Activated CD8-positive, alpha-beta T cell treated with anti-CD3 and anti-CD28 coated beads, Interleukin-2, amount 10 ng/mL, durations not matched to agents 7 days and 5 days (primary cell): ENCODE measurements at regions not wholly inside any gene's neighbourhood (a gene's known extent, or its start where the extent isn't known, plus 50 kb on each side); places are given as distances from the start of the nearest gene placed in this dataset.

Experiments used
- ATAC-seq: fragments of 150-1000 bp; cut with Tn5 transposase; one replicate; pipeline ENCODE4 v1.10.0; 2021; ENCODE audit warnings: moderate library complexity
- CTCF ChIA-PET: fragments of 350-600 bp; sonication (Branson Sonifier 250); formaldehyde crosslinking; loops from one replicate; lab custom pipeline; 2021; ENCODE audit warnings: antibody characterized with exemption; lab: Charles Lee
- POLR2A ChIA-PET: fragments of 350-600 bp; sonication (Branson Sonifier 250); formaldehyde crosslinking; loops from one replicate; lab custom pipeline; 2021; ENCODE audit warnings: antibody characterized with exemption; lab: Charles Lee
- DNase-seq: peaks from one replicate; pipeline ENCODE4 v3.0.0-alpha.2; 2020
- H3K27ac Mint-ChIP-seq: one replicate; pipeline ENCODE4 v1.8.0; 2021; ENCODE audit warnings: mild to moderate bottlenecking, mixed read lengths
- H3K27me3 Mint-ChIP-seq: one replicate; pipeline ENCODE4 v1.8.0; 2021; ENCODE audit warnings: low read depth, mixed read lengths
- H3K36me3 Mint-ChIP-seq: one replicate; pipeline ENCODE4 v1.8.0; 2021; ENCODE audit warnings: low read depth, mixed read lengths
- H3K4me1 Mint-ChIP-seq: one replicate; pipeline ENCODE4 v1.8.0; 2021; ENCODE audit warnings: low read depth, mixed read lengths
- H3K4me3 Mint-ChIP-seq: one replicate; pipeline ENCODE4 v1.8.0; 2021; ENCODE audit warnings: mild to moderate bottlenecking, mixed read lengths
- H3K9me3 Mint-ChIP-seq: one replicate; pipeline ENCODE4 v1.8.0; 2022; ENCODE audit warnings: mixed read lengths; ENCODE audit not compliant: insufficient read depth

GRCh38 chr10:120641695-120642094, 184.7 kb downstream of the PLPP4 start:
- no peaks in the 10 kb centered on the region for H3K36me3 Mint-ChIP-seq
- ATAC-seq (no peak), DNase-seq (no peak)
- no peaks in the 10 kb centered on the region for H3K4me1 Mint-ChIP-seq
- ChIA-PET CTCF (no interaction called here), POLR2A (no interaction called here)
- no peak overlapping the region for H3K27ac Mint-ChIP-seq
- no peaks in the 10 kb centered on the region for H3K27me3 Mint-ChIP-seq
- H3K9me3 Mint-ChIP-seq: no peaks in the 10 kb centered on the region
- no peak overlapping the region for H3K4me3 Mint-ChIP-seq

GRCh38 chr10:120643351-120643750, 186.3 kb downstream of the PLPP4 start:
- H3K9me3 Mint-ChIP-seq: no peaks in the 10 kb centered on the region
- ChIA-PET CTCF (no interaction called here), POLR2A (no interaction called here)
- no peak overlapping the region for H3K27ac Mint-ChIP-seq
- ATAC-seq: no peak
- H3K4me1 Mint-ChIP-seq: no peaks in the 10 kb centered on the region
- no peak overlapping the region for H3K4me3 Mint-ChIP-seq
- H3K36me3 Mint-ChIP-seq: no peaks in the 10 kb centered on the region
- no peaks in the 10 kb centered on the region for H3K27me3 Mint-ChIP-seq
- no peak for DNase-seq

DNA sequence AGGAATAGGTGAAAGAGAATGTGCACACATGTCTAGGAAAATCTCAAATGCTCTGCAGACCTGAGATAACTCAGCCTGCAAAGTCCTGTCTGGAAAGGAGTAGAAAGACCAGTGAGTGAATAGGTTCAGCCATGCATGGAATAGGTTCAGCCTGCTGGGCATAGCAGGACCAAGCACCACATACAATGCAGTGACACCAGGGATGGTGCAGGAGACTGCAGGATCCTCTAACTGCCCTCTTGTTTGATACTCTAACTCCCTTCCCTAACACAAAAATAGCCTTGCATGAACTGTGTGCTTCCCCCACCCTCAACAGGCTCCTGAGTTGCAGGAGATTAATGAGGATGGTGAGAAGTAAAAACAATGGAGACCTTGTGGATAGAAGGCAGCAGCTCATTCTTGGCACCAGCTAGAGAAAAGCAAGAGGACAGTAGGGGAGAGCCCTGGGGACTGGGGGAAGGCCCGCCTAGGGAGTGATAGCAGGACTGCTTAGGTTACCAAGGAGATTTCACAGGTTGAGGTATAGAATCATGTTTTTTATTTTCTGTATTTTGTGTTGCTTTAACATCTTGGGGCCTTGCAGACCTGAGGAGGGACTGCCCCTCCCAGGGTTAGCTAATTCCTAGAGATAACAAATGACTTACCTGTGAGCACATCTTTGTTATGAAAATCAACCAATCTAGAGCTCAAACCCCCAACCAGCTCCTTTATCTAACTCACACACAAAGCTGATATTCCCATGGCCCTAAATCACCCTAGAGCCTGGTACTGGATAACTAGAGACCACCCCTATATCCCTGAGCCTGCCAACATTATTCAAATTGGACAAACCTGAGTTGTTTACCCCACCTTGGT, 187.8 kb downstream of the PLPP4 start:
- Mint-ChIP-seq H3K27ac (no peak overlapping the region), H3K36me3 (no peaks in the 10 kb centered on the region), H3K4me1 (no peaks in the 10 kb centered on the region), H3K9me3 (no peaks in the 10 kb centered on the region), H3K27me3 (no peaks in the 10 kb centered on the region), H3K4me3 (no peak overlapping the region)
- DNase-seq (no peak), ATAC-seq (no peak)
- CTCF ChIA-PET: no interaction called here
- POLR2A ChIA-PET: no interaction called here

- CTCF ChIA-PET: no interaction called here
- Mint-ChIP-seq H3K4me3 (no peak overlapping the region), H3K27me3 (no peaks in the 10 kb centered on the region), H3K36me3 (no peaks in the 10 kb centered on the region), H3K9me3 (no peaks in the 10 kb centered on the region), H3K27ac (no peak overlapping the region), H3K4me1 (no peaks in the 10 kb centered on the region)
- DNase-seq (no peak), ATAC-seq (no peak)
- POLR2A ChIA-PET: no interaction called here
These were observed 189.2 kb downstream of the PLPP4 start for GRCh38 chr10:120646159-120646732.

DNA sequence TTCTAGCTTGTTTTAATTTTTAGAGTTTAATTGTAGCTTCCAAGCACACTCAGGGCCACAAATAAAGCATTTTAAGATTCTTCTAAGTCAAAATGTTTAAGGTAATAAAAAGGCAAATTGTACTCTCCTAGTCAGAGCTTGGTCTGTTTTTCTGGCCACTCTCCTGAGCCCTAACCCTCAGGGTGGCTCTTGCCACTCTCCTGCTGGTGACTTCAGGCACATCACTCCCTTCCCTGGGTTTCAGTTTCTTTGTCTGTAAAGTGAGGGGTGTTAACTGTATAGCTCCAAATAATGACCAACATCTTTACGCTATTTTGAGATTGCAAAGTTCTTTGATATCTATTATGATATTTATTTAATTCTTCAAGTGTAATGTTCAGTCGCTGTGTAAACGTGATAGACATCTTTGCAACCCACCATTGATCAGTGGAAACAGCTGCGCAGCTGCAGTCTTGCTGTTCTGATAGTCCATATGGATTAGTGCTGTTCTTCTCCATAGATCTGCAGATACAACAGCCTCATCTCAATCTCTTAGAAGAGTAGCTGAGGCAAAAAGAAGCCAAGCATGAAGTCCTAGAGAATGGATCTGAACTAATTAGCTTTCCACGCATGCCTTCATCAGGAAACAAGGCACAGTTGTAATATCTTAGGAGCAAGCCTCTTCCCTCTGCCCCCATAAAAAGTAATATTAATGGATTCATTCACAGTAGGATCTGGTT, 189.9 kb downstream of the PLPP4 start:
- CTCF ChIA-PET: no interaction called here
- POLR2A ChIA-PET: no interaction called here

DNA sequence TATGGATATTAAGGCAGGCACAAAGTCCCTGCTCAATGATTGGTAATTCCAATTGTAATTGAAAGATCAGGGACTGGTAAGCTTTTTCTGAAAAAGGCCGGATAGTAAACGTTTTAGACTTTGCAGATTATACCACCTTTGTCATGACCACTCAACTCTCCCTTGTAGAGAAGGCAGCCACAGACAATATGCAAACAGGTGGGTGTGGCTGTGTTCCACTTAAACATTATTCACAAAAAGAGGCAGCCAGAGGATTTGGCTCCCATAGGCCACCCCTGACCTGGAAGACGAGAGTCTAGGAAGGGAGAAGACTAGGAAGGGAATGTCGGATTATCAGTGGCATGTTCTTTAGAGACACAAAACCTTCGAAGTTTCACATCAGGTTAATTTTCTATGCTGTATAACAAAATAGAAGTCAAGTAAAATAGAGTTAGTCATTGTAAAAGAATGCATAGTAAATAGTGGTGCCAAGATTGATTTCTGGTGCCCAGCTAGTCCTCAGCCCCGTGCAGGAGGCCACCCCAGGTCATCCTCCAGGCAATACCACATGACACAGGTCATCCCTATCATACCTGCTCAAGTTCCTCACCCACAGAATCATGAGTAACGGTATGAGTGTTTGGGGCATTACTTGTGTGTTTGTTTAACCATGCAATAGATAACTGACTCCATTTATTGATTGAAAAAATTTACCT, 193.8 kb downstream of the PLPP4 start:
- H3K27ac Mint-ChIP-seq: no peak overlapping the region
- CTCF ChIA-PET: no interaction called here
- H3K27me3 Mint-ChIP-seq: no peaks in the 10 kb centered on the region
- no peaks in the 10 kb centered on the region for H3K4me1 Mint-ChIP-seq
- no peaks in the 10 kb centered on the region for H3K9me3 Mint-ChIP-seq
- no peak overlapping the region for H3K4me3 Mint-ChIP-seq
- H3K36me3 Mint-ChIP-seq: no peaks in the 10 kb centered on the region
- DNase-seq (no peak), ATAC-seq (no peak)
- POLR2A ChIA-PET: no interaction called here

More for the DNA sequence above, 189.9 kb downstream of the PLPP4 start:
- Mint-ChIP-seq H3K4me1 (no peaks in the 10 kb centered on the region), H3K36me3 (no peaks in the 10 kb centered on the region), H3K9me3 (no peaks in the 10 kb centered on the region), H3K27ac (no peak overlapping the region), H3K4me3 (no peak overlapping the region), H3K27me3 (no peaks in the 10 kb centered on the region)
- no peak for DNase-seq
- ATAC-seq: no peak

GRCh38 chr10:120656107-120656506, 195.1 kb upstream of the WDR11 start:
- Mint-ChIP-seq H3K27ac (no peak overlapping the region), H3K4me1 (no peaks in the 10 kb centered on the region), H3K27me3 (no peaks in the 10 kb centered on the region), H3K4me3 (no peak overlapping the region), H3K9me3 (no peaks in the 10 kb centered on the region), H3K36me3 (no peaks in the 10 kb centered on the region)
- CTCF ChIA-PET: no interaction called here
- POLR2A ChIA-PET: no interaction called here
- ATAC-seq (no peak), DNase-seq (no peak)

DNA sequence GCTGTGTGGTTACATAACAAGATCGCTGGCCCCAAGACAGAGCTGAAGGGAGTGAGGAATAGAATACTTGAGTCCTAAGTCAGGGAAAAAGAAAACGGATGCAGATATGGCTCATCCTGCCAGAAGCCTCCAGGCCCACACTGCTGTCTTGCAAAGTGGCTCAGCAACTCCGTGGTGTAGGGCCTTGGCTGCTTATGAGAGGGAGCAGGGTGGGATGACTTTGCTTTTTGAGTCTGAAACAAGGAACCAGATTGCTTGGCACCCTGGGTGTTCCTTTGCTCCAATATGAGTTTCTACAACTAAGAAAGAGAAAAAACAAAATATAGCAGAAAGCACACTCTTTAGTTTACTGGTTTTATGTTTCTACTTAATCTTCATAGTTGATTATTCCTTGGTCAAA, 193.8 kb upstream of the WDR11 start:
- ChIA-PET CTCF (no interaction called here), POLR2A (no interaction called here)
- H3K4me1 Mint-ChIP-seq: no peaks in the 10 kb centered on the region
- H3K9me3 Mint-ChIP-seq: no peaks in the 10 kb centered on the region
- no peak overlapping the region for H3K27ac Mint-ChIP-seq
- DNase-seq: no peak
- H3K4me3 Mint-ChIP-seq: no peak overlapping the region
- H3K27me3 Mint-ChIP-seq: no peaks in the 10 kb centered on the region
- no peak for ATAC-seq
- no peaks in the 10 kb centered on the region for H3K36me3 Mint-ChIP-seq

GRCh38 chr10:120658943-120659885, 191.9 kb upstream of the WDR11 start:
- Mint-ChIP-seq H3K4me1 (no peaks in the 10 kb centered on the region), H3K36me3 (no peaks in the 10 kb centered on the region), H3K27me3 (no peaks in the 10 kb centered on the region), H3K27ac (no peak overlapping the region), H3K4me3 (no peak overlapping the region), H3K9me3 (no peaks in the 10 kb centered on the region)
- DNase-seq (no peak), ATAC-seq (no peak)
- ChIA-PET CTCF (interaction anchor here (1.2 kb wide), 1 partner anchor 11 kb away, joined by 3 read pairs; no protein-coding TSS in a partner anchor), POLR2A (no interaction called here)

GRCh38 chr10:120666308-120666707, 184.9 kb upstream of the WDR11 start:
- DNase-seq (no peak), ATAC-seq (no peak)
- no peak overlapping the region for H3K27ac Mint-ChIP-seq
- H3K4me1 Mint-ChIP-seq: no peaks in the 10 kb centered on the region
- ChIA-PET CTCF (no interaction called here), POLR2A (no interaction called here)
- no peaks in the 10 kb centered on the region for H3K36me3 Mint-ChIP-seq
- no peak overlapping the region for H3K4me3 Mint-ChIP-seq
- no peaks in the 10 kb centered on the region for H3K27me3 Mint-ChIP-seq
- H3K9me3 Mint-ChIP-seq: no peaks in the 10 kb centered on the region

DNA sequence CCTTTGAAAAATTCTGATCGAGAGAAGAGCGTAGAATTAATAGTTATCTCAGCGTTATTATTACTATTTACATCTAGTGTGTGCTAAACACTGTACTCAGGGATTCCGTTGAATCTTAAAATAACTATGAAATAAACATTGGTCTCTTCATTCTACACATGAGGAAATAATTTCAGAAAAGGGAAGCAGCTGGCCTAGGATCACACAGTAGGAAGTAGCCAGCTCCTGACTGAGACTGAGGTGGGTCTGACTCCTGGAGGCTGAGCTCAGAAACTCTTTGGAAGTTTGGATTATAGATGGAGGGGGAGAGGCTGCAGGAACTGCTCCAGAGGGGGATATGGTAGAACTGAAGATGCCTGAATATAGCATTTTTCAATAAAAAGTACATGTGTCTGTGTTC, 183.9 kb upstream of the WDR11 start:
- Mint-ChIP-seq H3K9me3 (no peaks in the 10 kb centered on the region), H3K27ac (no peak overlapping the region), H3K27me3 (no peaks in the 10 kb centered on the region), H3K4me1 (no peaks in the 10 kb centered on the region), H3K36me3 (no peaks in the 10 kb centered on the region), H3K4me3 (no peak overlapping the region)
- POLR2A ChIA-PET: no interaction called here
- ATAC-seq: no peak
- DNase-seq: no peak
- CTCF ChIA-PET: no interaction called here
